ENCODE measurements at regions not wholly inside any gene's neighbourhood (a gene's known extent, or its start where the extent isn't known, plus 50 kb on each side); places are given as distances from the start of the nearest gene placed in this dataset.
"Not testable (repeated sequence)": the region's sequence is repeated elsewhere in the genome, so short reads cannot be mapped to it uniquely, and the experiment has no call there.

GRCh38 chr2:11877764-11878163, 131.3 kb downstream of the LPIN1 start:
- in situ Hi-C loops (cut with HindIII; ENCODE audit: low sequenced_read_pairs), result no loop called here
- DNase-seq (ENCODE audit: low spot score), result no peak

- in situ Hi-C loops (cut with HindIII; ENCODE audit: low sequenced_read_pairs); DNase-seq (ENCODE audit: low spot score): not testable (repeated sequence)
Measured at GRCh38 chr2:11885253-11885652, 138.8 kb downstream of the LPIN1 start.

- DNase-seq (ENCODE audit: low spot score); in situ Hi-C loops (cut with HindIII; ENCODE audit: low sequenced_read_pairs): not testable (repeated sequence)
Measured at GRCh38 chr2:11886899-11887298, 140.5 kb downstream of the LPIN1 start.

GRCh38 chr2:11889101-11889850, 142.8 kb downstream of the LPIN1 start:
- in situ Hi-C loops (cut with HindIII; ENCODE audit: low sequenced_read_pairs), result no loop called here
- DNase-seq (ENCODE audit: low spot score), result no peak

GRCh38 chr2:11889854-11890253, 143.4 kb downstream of the LPIN1 start:
- in situ Hi-C loops (cut with HindIII; ENCODE audit: low sequenced_read_pairs), result no loop called here
- DNase-seq (ENCODE audit: low spot score), result no peak

- no peak for DNase-seq (ENCODE audit: low spot score)
- in situ Hi-C loops (cut with HindIII; ENCODE audit: low sequenced_read_pairs), result no loop called here
Measured at GRCh38 chr2:11891028-11891427, 144.6 kb downstream of the LPIN1 start.

- no peak for DNase-seq (ENCODE audit: low spot score)
- in situ Hi-C loops (cut with HindIII; ENCODE audit: low sequenced_read_pairs), result no loop called here
Measured at GRCh38 chr2:11891671-11892440, 145.4 kb downstream of the LPIN1 start.

GRCh38 chr2:11896386-11896785, 150.0 kb downstream of the LPIN1 start:
- no peak for DNase-seq (ENCODE audit: low spot score)
- in situ Hi-C loops (cut with HindIII; ENCODE audit: low sequenced_read_pairs), result no loop called here

GRCh38 chr2:11898576-11898975, 152.1 kb downstream of the LPIN1 start:
- in situ Hi-C loops (cut with HindIII; ENCODE audit: low sequenced_read_pairs), result no loop called here
- no peak for DNase-seq (ENCODE audit: low spot score)

- in situ Hi-C loops (cut with HindIII; ENCODE audit: low sequenced_read_pairs), result no loop called here
- DNase-seq (ENCODE audit: low spot score), result no peak
Measured at GRCh38 chr2:11899264-11899818, 152.9 kb downstream of the LPIN1 start.

GRCh38 chr2:11900891-11901290, 154.5 kb downstream of the LPIN1 start:
- in situ Hi-C loops (cut with HindIII; ENCODE audit: low sequenced_read_pairs); DNase-seq (ENCODE audit: low spot score): not testable (repeated sequence)

GRCh38 chr2:11901351-11902069, 155.1 kb downstream of the LPIN1 start:
- in situ Hi-C loops (cut with HindIII; ENCODE audit: low sequenced_read_pairs), result no loop called here
- no peak for DNase-seq (ENCODE audit: low spot score)

GRCh38 chr2:11903085-11903606, 156.7 kb downstream of the LPIN1 start:
- in situ Hi-C loops (cut with HindIII; ENCODE audit: low sequenced_read_pairs), result no loop called here
- no peak for DNase-seq (ENCODE audit: low spot score)

- in situ Hi-C loops (cut with HindIII; ENCODE audit: low sequenced_read_pairs), result no loop called here
- no peak for DNase-seq (ENCODE audit: low spot score)
Measured at GRCh38 chr2:11904029-11904428, 157.6 kb downstream of the LPIN1 start.

- in situ Hi-C loops (cut with HindIII; ENCODE audit: low sequenced_read_pairs), result no loop called here
- DNase-seq (ENCODE audit: low spot score), result no peak
Measured at GRCh38 chr2:11904941-11905340, 158.5 kb downstream of the LPIN1 start.

GRCh38 chr2:11907190-11907589, 160.8 kb downstream of the LPIN1 start:
- in situ Hi-C loops (cut with HindIII; ENCODE audit: low sequenced_read_pairs), result no loop called here
- DNase-seq (ENCODE audit: low spot score), result no peak

- in situ Hi-C loops (cut with HindIII; ENCODE audit: low sequenced_read_pairs), result no loop called here
- no peak for DNase-seq (ENCODE audit: low spot score)
Measured at GRCh38 chr2:11910971-11911370, 164.5 kb downstream of the LPIN1 start.

GRCh38 chr2:11912980-11913379, 166.5 kb downstream of the LPIN1 start:
- in situ Hi-C loops (cut with HindIII; ENCODE audit: low sequenced_read_pairs), result no loop called here
- DNase-seq (ENCODE audit: low spot score), result no peak

GRCh38 chr2:11914455-11914854, 168.0 kb downstream of the LPIN1 start:
- in situ Hi-C loops (cut with HindIII; ENCODE audit: low sequenced_read_pairs), result no loop called here
- no peak for DNase-seq (ENCODE audit: low spot score)

GRCh38 chr2:11915650-11916049, 169.2 kb downstream of the LPIN1 start:
- DNase-seq (ENCODE audit: low spot score), result no peak

More at GRCh38 chr2:11915650-11916049, 169.2 kb downstream of the LPIN1 start:
- in situ Hi-C loops (cut with HindIII; ENCODE audit: low sequenced_read_pairs), result no loop called here

Data from G401 (cell line).